LNCAP (cell line): ENCODE measurements at regions not wholly inside any gene's neighbourhood (a gene's known extent, or its start where the extent isn't known, plus 50 kb on each side); places are given as distances from the start of the nearest gene placed in this dataset.

Experiments used
- TF ChIP-seq, protein P1 (sequence below): fragments of 450-650 bp; IDR thresholded peaks from 2 replicates; pipeline ENCODE4 v1.5.1; 2017; ENCODE audit warnings: mild to moderate bottlenecking

DNA sequence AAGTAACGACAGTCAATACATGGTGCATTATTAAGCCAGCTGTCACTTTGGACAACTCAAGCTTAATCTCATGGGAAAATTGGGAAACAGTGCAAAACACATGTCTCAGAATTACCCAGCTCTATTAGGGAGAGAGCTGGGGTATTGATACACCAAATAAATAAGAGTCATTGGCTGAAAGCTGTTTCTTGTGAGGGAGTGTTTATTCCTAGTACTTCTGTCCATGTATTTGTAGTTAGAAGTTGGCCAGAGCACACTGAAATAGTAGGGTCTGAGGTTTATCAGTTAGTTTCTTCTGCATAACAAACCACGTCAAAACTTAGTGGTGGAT, 192.0 kb upstream of the RALGAPA2 start:
- TF ChIP-seq, protein P1, sequence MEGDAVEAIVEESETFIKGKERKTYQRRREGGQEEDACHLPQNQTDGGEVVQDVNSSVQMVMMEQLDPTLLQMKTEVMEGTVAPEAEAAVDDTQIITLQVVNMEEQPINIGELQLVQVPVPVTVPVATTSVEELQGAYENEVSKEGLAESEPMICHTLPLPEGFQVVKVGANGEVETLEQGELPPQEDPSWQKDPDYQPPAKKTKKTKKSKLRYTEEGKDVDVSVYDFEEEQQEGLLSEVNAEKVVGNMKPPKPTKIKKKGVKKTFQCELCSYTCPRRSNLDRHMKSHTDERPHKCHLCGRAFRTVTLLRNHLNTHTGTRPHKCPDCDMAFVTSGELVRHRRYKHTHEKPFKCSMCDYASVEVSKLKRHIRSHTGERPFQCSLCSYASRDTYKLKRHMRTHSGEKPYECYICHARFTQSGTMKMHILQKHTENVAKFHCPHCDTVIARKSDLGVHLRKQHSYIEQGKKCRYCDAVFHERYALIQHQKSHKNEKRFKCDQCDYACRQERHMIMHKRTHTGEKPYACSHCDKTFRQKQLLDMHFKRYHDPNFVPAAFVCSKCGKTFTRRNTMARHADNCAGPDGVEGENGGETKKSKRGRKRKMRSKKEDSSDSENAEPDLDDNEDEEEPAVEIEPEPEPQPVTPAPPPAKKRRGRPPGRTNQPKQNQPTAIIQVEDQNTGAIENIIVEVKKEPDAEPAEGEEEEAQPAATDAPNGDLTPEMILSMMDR, result no peak

DNA sequence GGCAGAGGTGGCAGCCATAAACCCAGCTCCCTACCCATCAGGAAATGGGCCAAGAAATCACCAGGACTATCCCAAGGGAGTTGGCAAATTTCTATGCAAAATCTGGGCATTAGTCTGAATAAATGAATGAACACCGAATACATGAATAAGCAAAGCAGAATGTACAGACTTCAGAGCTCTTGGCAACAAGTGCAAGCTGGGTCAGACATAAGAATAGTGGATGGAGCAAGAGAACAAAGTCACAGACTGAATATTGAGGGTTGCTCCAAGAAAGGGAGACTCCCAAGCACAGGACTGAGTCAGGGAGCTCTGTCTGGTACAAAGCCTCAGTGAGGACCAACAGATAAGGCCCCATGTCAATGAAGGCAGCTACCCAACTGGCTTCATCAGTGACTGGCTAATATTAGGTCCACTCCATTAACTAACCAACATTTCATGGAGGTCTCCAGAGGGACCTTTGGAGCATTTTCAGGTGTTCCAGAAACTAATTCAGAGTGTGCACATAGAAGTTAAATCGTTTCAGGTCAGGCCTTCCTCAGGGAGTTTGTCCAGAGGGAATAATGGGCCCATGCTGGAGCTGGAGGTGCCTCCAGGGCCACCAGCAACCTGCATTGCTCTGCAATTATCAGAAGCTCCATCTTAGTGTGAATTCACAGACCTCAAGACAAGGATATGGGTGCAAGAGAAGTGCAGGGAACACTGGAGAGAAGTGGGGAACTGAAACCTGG, 191.5 kb upstream of the RALGAPA2 start:
- TF ChIP-seq, protein P1, result no peak

DNA sequence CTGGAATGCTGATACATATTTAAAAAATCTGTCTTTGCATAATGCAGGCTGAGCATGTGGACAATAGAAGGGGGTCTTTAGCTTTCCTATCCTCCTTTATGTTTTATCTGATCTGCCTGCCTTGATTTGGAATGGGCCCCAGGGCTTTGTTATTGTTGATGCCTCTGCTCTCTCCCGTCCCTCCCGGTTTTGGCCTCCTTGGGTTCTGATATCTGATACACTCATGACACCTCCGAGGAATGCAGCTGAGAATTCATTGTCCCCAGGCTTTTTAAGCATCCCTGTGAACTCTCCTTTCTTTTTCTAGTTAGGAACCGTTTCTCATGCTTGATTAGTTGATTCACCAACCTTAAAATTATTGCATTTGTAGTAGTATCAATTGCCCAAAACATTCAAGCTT, 185.5 kb upstream of the RALGAPA2 start:
- TF ChIP-seq, protein P1, result no peak

DNA sequence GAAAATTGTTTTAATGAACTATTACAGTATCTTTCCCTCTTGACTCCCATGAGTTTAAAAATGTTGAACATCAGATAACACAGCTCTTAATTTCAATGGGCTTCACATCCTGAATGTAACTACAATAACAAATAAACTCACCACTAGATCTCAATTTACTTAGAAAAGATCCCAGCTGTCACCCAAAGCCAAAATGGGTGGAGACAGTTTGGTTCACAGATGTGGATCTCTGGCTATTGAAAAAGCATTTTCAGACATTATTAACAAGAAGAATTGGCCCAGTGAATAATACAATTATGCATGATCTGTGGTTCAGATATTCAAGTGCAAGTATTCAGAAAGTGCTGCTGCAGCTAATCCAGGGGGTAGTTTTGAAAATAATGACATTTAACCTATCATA, 184.7 kb upstream of the RALGAPA2 start:
- TF ChIP-seq, protein P1, result no peak

DNA sequence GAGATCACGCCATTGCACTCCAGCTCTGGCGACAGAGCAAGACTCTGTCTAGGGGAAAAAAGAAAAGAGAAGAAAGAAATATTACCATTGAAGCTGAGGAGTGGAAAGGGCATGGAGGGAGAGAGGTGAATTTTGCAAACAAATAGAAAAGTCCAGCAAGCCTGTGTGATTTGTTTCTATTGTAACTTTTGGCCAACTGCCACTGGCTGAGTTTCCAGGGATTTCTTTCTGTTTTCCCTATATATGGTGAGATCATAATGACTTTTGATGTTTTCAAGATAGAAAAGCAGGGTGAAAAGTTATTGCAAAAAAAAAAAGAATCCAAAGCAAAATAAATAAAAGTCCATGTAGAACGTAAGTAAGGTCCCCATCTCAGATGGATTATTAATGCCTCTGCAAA, 184.2 kb upstream of the RALGAPA2 start:
- TF ChIP-seq, protein P1, result no peak

DNA sequence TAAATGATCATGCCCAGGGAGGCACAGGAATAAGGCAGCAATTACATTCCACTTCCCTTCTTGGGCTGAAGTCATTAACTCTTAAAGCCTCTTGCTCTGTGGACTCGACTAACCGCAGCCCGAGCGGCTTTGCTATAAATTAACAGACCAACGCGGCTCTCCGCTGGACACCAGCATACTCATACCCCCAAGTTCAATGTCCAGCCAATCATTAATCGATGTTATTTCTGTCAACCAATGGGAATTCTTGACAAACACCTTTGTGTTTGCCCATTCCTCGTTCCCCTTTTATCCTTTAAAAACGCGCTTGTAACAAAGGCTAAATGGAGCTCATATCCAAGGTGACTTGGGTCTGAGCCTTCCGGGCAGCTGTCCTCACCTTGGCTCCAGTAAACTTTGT, 183.1 kb upstream of the RALGAPA2 start:
- TF ChIP-seq, protein P1, result no peak

DNA sequence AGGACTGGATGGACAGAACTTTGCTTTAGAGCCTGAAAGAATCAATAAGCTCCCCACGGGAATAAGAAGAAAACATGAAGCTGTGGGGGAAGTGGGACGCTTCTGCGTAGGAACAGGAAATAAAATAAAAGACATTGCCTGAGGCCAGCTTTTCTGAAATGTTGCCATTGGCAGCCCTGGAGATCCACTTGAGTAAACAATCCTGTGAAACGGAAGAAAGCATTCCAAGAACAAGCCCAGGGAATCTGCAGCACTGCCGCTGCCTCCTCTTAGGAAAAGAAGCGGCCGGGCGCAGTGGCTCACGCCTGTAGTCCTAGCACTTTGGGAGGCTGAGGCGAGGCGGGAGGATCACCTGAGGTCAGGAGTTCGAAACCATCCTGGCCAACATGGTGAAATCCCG, 182.3 kb upstream of the RALGAPA2 start:
- TF ChIP-seq, protein P1, result no peak

DNA sequence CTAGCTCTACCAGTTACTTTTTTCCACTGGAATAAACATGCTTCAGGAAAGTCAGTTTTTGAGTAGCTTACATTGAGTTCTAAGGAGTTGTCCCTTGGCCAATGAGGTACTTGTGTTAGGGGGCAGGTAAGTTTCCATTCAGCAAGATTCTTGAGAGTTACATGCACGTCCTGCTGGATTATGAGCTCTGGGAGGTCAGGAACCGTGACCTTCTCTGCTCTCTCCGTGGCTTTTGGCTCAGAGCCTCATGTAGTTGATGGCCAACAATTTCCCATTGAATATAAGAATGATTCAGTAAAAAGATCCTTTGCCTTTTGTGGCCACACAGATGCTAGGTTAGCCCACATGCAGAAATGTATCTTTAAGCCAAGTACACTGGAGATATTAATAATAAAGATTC, 181.8 kb upstream of the RALGAPA2 start:
- TF ChIP-seq, protein P1, result no peak
